ENCODE measurements at regions not wholly inside any gene's neighbourhood (a gene's known extent, or its start where the extent isn't known, plus 50 kb on each side); places are given as distances from the start of the nearest gene placed in this dataset.

- no peak for DNase-seq
- no peaks in the 10 kb centered on the region for H3K4me1 ChIP-seq (replicated peaks; ENCODE audit: insufficient read depth)
- H3K4me3 ChIP-seq: no peak overlapping the region
- BruUV-seq (replicated peaks): no TSS peak
- no peaks in the 10 kb centered on the region for H3K9me2 ChIP-seq (ENCODE audit: insufficient read depth)
- H2AFZ ChIP-seq: no peak overlapping the region
- peaks cover 92% of the 10 kb centered on the region for H3K27me3 ChIP-seq (ENCODE audit: insufficient read depth, low read depth)
- H3F3A ChIP-seq (ENCODE audit: insufficient read depth, low read depth): no peaks in the 10 kb centered on the region
- ChIA-PET POLR2A (ENCODE audit: unreplicated experiment) (no interaction called here), CTCF (no interaction called here)
- H3K4me2 ChIP-seq: no peak overlapping the region
- H3K9me3 ChIP-seq (ENCODE audit: insufficient read depth, low read depth): no peaks in the 10 kb centered on the region
- no peaks in the 10 kb centered on the region for H3K36me3 ChIP-seq (ENCODE audit: low read depth)
- no peak overlapping the region for H3K27ac ChIP-seq
- no peaks in the 10 kb centered on the region; the same call in 1 of the 2 replicates for H4K20me1 ChIP-seq (ENCODE audit: insufficient read depth)
- TF ChIP-seq CTCF (conservative IDR thresholded peaks at IDR 0.05) (0 out of 2 replicates have a peak, but pooled peaks have one; percentile 18), EZH2 (IDR thresholded peaks at IDR 0.05; ENCODE audit: low read depth) (no peak)
- intact Hi-C loops (cut with micrococcal nuclease; ENCODE audit: unreplicated experiment): no loop called here
- no peaks in the 10 kb centered on the region for H3K79me2 ChIP-seq (ENCODE audit: low read depth)
Observed at GRCh38 chr7:148485618-148486017, 104.9 kb upstream of the C7orf33 start.

- no peaks in the 10 kb centered on the region for H3K9me2 ChIP-seq (ENCODE audit: insufficient read depth)
- BruUV-seq (replicated peaks): no TSS peak
- no peaks in the 10 kb centered on the region for H3K9me3 ChIP-seq (ENCODE audit: insufficient read depth, low read depth)
- H3K27me3 ChIP-seq (ENCODE audit: insufficient read depth, low read depth): peaks cover 89% of the 10 kb centered on the region
- no peak for DNase-seq
- H3K36me3 ChIP-seq (ENCODE audit: low read depth): no peaks in the 10 kb centered on the region
- no peak overlapping the region for H3K4me3 ChIP-seq
- H3K79me2 ChIP-seq (ENCODE audit: low read depth): no peaks in the 10 kb centered on the region
- H3K27ac ChIP-seq: no peak overlapping the region
- no peaks in the 10 kb centered on the region for H3F3A ChIP-seq (ENCODE audit: insufficient read depth, low read depth)
- intact Hi-C loops (cut with micrococcal nuclease; ENCODE audit: unreplicated experiment): no loop called here
- no peaks in the 10 kb centered on the region for H3K4me1 ChIP-seq (replicated peaks; ENCODE audit: insufficient read depth)
- CTCF ChIA-PET: no interaction called here
- H2AFZ ChIP-seq: no peak overlapping the region
- POLR2A ChIA-PET (ENCODE audit: unreplicated experiment): no interaction called here
- no peaks in the 10 kb centered on the region; the same call in 1 of the 2 replicates for H4K20me1 ChIP-seq (ENCODE audit: insufficient read depth)
- TF ChIP-seq EZH2 (IDR thresholded peaks at IDR 0.05; ENCODE audit: low read depth): no peak
- H3K4me2 ChIP-seq: no peak overlapping the region
Observed at GRCh38 chr7:148486937-148487336, 103.6 kb upstream of the C7orf33 start.

GRCh38 chr7:148487912-148488311 lies 102.7 kb upstream of the C7orf33 start:
- Histone ChIP-seq H3F3A (ENCODE audit: insufficient read depth, low read depth) (no peaks in the 10 kb centered on the region), H3K27me3 (ENCODE audit: insufficient read depth, low read depth) (peaks cover 86% of the 10 kb centered on the region), H3K4me2 (no peak overlapping the region), H3K4me1 (replicated peaks; ENCODE audit: insufficient read depth) (no peaks in the 10 kb centered on the region), H3K9me2 (ENCODE audit: insufficient read depth) (no peaks in the 10 kb centered on the region), H3K9me3 (ENCODE audit: insufficient read depth, low read depth) (0 out of 2 replicates have a peak, but pooled peaks cover 6% of the 10 kb centered on the region), H3K36me3 (ENCODE audit: low read depth) (no peaks in the 10 kb centered on the region), H3K27ac (no peak overlapping the region), H2AFZ (no peak overlapping the region), H3K4me3 (no peak overlapping the region), H3K79me2 (ENCODE audit: low read depth) (no peaks in the 10 kb centered on the region), H4K20me1 (ENCODE audit: insufficient read depth) (no peaks in the 10 kb centered on the region; the same call in 1 of the 2 replicates)
- ChIA-PET CTCF (no interaction called here), POLR2A (ENCODE audit: unreplicated experiment) (no interaction called here)
- no peak for DNase-seq
- BruUV-seq (replicated peaks): no TSS peak
- TF ChIP-seq EZH2 (IDR thresholded peaks at IDR 0.05; ENCODE audit: low read depth) (no peak), CTCF (conservative IDR thresholded peaks at IDR 0.05) (no peak)
- intact Hi-C loops (cut with micrococcal nuclease; ENCODE audit: unreplicated experiment): no loop called here

GRCh38 chr7:148489678-148490077 lies 100.9 kb upstream of the C7orf33 start:
- TF ChIP-seq CTCF (conservative IDR thresholded peaks at IDR 0.05): no peak
- TF ChIP-seq EZH2 (IDR thresholded peaks at IDR 0.05; ENCODE audit: low read depth): no peak
- Histone ChIP-seq H3K9me3 (ENCODE audit: insufficient read depth, low read depth) (0 out of 2 replicates have a peak, but pooled peaks cover 8% of the 10 kb centered on the region), H3F3A (ENCODE audit: insufficient read depth, low read depth) (no peaks in the 10 kb centered on the region), H3K79me2 (ENCODE audit: low read depth) (no peaks in the 10 kb centered on the region), H2AFZ (no peak overlapping the region), H3K27me3 (ENCODE audit: insufficient read depth, low read depth) (peaks cover 78% of the 10 kb centered on the region), H3K9me2 (ENCODE audit: insufficient read depth) (no peaks in the 10 kb centered on the region), H3K4me3 (no peak overlapping the region), H3K36me3 (ENCODE audit: low read depth) (no peaks in the 10 kb centered on the region), H4K20me1 (ENCODE audit: insufficient read depth) (no peaks in the 10 kb centered on the region; the same call in 1 of the 2 replicates), H3K4me2 (no peak overlapping the region), H3K4me1 (replicated peaks; ENCODE audit: insufficient read depth) (no peaks in the 10 kb centered on the region), H3K27ac (no peak overlapping the region)
- BruUV-seq (replicated peaks): no TSS peak
- ChIA-PET POLR2A (ENCODE audit: unreplicated experiment) (no interaction called here), CTCF (no interaction called here)
- intact Hi-C loops (cut with micrococcal nuclease; ENCODE audit: unreplicated experiment): no loop called here
- no peak for DNase-seq

All from PC-9 (cell line).